GM12865 (cell line): ENCODE measurements at regions not wholly inside any gene's neighbourhood (a gene's known extent, or its start where the extent isn't known, plus 50 kb on each side); places are given as distances from the start of the nearest gene placed in this dataset.
"Not testable (repeated sequence)": the region's sequence is repeated elsewhere in the genome, so short reads cannot be mapped to it uniquely, and the experiment has no call there.

Experiments
- DNase-seq: peaks from one replicate; pipeline ENCODE4 v3.0.0; 2010; ENCODE audit warnings: low read depth
- H3K4me3 ChIP-seq: 2 replicates; pipeline ENCODE4 v1.5.1; 2011; ENCODE audit warnings: mild to moderate bottlenecking, low read depth, low read length, control low read depth
- CTCF ChIP-seq: IDR thresholded peaks from 2 replicates; pipeline ENCODE4 v1.5.1; 2011; ENCODE audit warnings: low read length, control low read depth, low read depth, inconsistent platforms; ENCODE audit not compliant: insufficient read depth; ENCODE audit errors: missing control alignments

GRCh38 chr9:31045810-31046209, 1338.6 kb upstream of the ACO1 start:
- DNase-seq = no peak
- no peak overlapping the region for H3K4me3 ChIP-seq
- no peak for TF ChIP-seq CTCF

DNA sequence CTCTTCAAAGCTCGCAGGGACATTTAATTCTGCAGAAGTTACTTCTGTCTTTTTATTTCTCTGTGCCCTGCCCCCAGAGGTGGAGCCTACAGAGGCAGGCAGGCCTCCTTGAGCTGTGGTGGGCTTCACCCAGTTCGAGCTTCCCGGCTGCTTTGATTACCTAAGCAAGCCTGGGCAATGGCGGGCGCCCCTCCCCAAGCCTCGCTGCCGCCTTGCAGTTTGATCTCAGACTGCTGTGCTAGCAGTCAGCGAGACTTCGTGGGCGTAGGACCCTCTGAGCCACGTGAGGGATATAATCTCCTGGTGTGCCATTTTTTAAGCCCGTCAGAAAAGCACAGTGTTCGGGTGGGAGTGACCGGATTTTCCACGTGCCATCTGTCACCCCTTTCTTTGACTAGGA, 1322.9 kb upstream of the ACO1 start:
- not testable (repeated sequence) for H3K4me3 ChIP-seq, DNase-seq

DNA sequence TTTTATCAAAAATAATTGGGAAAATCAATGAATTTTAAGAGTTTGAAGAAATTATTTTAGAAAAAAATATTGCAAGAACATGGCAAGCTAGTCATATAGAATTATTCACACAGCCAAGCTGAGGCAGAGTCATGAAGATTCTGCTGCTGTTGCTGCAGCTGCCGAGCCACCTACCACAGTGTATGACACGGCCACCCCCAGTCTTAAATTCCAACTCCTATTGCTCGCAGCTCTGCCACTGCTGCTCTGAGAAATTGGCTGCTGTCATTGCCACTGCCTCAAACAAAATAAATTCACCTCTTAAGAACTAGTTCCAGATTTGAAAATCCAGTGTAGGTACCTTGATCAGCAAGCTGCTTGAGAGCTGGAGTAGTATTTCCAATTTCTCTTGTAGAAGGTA, 1318.8 kb upstream of the ACO1 start:
- TF ChIP-seq CTCF = no peak
- no peak for DNase-seq
- no peak overlapping the region for H3K4me3 ChIP-seq

DNA sequence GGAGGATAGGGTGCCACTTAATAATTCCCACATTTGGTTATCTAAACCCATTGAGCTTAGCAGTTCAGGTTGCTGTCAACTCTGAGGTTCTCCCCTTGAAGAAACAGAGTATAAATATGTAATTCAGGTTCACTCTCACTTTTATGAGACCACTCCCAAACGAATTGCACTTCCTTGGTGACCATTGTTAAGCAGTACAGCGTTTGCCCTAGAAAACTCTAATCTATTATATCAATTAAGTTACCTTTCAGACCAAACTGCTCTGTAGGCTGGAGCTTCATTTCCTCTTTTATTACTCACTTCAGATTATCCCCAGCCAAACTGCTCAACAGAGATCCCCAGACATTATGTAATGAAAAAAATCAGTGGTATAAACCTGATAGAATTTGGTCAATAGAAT, 1317.0 kb upstream of the ACO1 start:
- TF ChIP-seq CTCF = no peak
- no peak for DNase-seq
- no peak overlapping the region for H3K4me3 ChIP-seq

DNA sequence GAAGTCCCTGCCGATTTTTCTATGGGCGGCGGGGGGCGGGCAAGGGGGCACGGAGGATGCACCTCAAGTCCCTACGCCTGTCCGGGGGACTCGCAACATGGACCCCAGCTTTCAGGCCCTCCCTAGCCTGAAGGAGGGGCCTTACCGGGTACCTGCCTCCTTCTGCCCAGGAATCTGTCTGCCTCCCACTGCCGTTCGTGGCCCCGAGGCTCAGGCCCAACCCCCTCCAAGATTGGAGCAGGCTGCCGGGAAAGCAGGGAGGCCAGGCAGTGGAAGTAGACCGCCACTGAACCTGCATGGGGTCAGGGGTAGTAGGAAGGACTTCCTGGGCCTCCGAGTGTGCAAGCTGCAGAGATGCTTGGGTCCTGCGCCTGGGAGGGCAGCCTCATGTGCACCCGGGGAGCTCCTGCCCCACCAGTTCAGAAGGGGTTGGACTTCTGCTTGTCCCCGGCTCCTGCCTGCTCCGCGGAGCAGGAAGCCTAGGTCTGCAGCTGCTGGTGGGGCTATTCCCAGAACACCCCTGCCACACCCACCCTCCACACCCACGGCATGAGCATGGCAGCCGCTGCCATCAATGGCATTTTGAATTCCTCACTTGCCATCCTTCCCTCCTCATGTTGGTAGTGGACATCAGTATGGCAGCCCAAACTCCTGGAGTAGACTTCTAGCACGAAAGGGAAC, 1312.7 kb upstream of the ACO1 start:
- no peak for DNase-seq
- no peak overlapping the region for H3K4me3 ChIP-seq
- TF ChIP-seq CTCF = no peak

- no peak for TF ChIP-seq CTCF
- no peak overlapping the region for H3K4me3 ChIP-seq
These were observed 1306.3 kb upstream of the ACO1 start for GRCh38 chr9:31078175-31078574.

GRCh38 chr9:31084350-31084749, 1300.1 kb upstream of the ACO1 start:
- no peak for DNase-seq
- no peak for TF ChIP-seq CTCF
- no peak overlapping the region for H3K4me3 ChIP-seq

More at GRCh38 chr9:31078175-31078574, 1306.3 kb upstream of the ACO1 start:
- no peak for DNase-seq
